HEK293 (cell line): ENCODE measurements at regions not wholly inside any gene's neighbourhood (a gene's known extent, or its start where the extent isn't known, plus 50 kb on each side); places are given as distances from the start of the nearest gene placed in this dataset.

Experiments used
- CTCF ChIA-PET: fragments of 350-600 bp; formaldehyde crosslinking; extraction: SDS; loops from one replicate; lab custom pipeline; 2021; ENCODE audit warnings: antibody characterized with exemption; lab: Yijun Ruan, JAX
- POLR2A ChIA-PET: fragments of 300-600 bp; formaldehyde crosslinking; extraction: SDS; loops from one replicate; lab custom pipeline; 2020; ENCODE audit warnings: antibody characterized with exemption, inconsistent platforms; lab: Yijun Ruan, JAX
- H3K27ac ChIP-seq: fragments of 200-500 bp; sonication (Bioruptor generic); 2 replicates; pipeline ENCODE4 v1.5.1; 2014; ENCODE audit warnings: low read depth, low read length, control low read depth, inconsistent platforms; ENCODE audit errors: extremely low read depth
- H3K36me3 ChIP-seq, 2 experiments: fragments of 200-500 bp in 1 of 2; sonication (Bioruptor generic) in 1 of 2; 1 replicate in 1 of 2; 2 replicates in 1 of 2; pipeline ENCODE4 v1.5.1; 2014 to 2017; ENCODE audit warnings: inconsistent platforms in 2 of 2, low read length in 2 of 2; ENCODE audit not compliant: control insufficient read depth in 2 of 2, insufficient read depth in 1 of 2
- H3K4me1 ChIP-seq: fragments of 200-500 bp; sonication (Bioruptor generic); 2 replicates; pipeline ENCODE4 v1.5.1; 2014; ENCODE audit warnings: mild to moderate bottlenecking, low read length, inconsistent platforms; ENCODE audit not compliant: control insufficient read depth, insufficient read depth
- H3K4me3 ChIP-seq: 2 replicates; pipeline ENCODE4 v1.5.1; 2011; ENCODE audit warnings: low read depth, mild to moderate bottlenecking, control low read depth, low read length, moderate library complexity
- H3K9me3 ChIP-seq: fragments of 200-500 bp; sonication (Bioruptor generic); 2 replicates; pipeline ENCODE4 v1.5.1; 2014; ENCODE audit warnings: low read depth, low read length, inconsistent platforms; ENCODE audit not compliant: control insufficient read depth, insufficient read depth
- GFI1B ChIP-seq: fragments of 450-650 bp; formaldehyde crosslinking; IDR thresholded peaks from 2 replicates; pipeline ENCODE4 v1.5.1; 2016; ENCODE audit warnings: missing biosample characterization, missing genetic modification characterization
- GLIS1 ChIP-seq: fragments of 450-650 bp; formaldehyde crosslinking; IDR thresholded peaks from 2 replicates; pipeline ENCODE4 v1.5.1; 2016; ENCODE audit warnings: missing biosample characterization, missing genetic modification characterization
- HOXC10 ChIP-seq: sonication (generic); formaldehyde crosslinking; IDR thresholded peaks from 2 replicates; pipeline ENCODE4 v1.8.1; 2023; ENCODE audit warnings: mild to moderate bottlenecking, missing genetic modification reagents
- OVOL3 ChIP-seq: fragments of 450-650 bp; formaldehyde crosslinking; IDR thresholded peaks from 2 replicates; pipeline ENCODE4 v1.5.1; 2016; ENCODE audit warnings: missing biosample characterization, missing genetic modification characterization
- SETDB1 ChIP-seq: IDR thresholded peaks from one replicate; pipeline ENCODE4 v1.6.1; 2017; ENCODE audit warnings: mild to moderate bottlenecking, low read length, moderate library complexity, mixed read lengths; ENCODE audit not compliant: insufficient read length
- ZNF112 ChIP-seq: fragments of 450-650 bp; formaldehyde crosslinking; IDR thresholded peaks from 2 replicates; pipeline ENCODE4 v1.5.0; 2017; ENCODE audit warnings: missing biosample characterization, missing genetic modification characterization
- ZNF114 ChIP-seq: fragments of 450-650 bp; formaldehyde crosslinking; IDR thresholded peaks from 2 replicates; pipeline ENCODE4 v1.5.0; 2017; ENCODE audit warnings: missing biosample characterization, missing genetic modification characterization
- ZNF140 ChIP-seq: fragments of 450-650 bp; formaldehyde crosslinking; IDR thresholded peaks from 2 replicates; pipeline ENCODE4 v1.5.1; 2016; ENCODE audit warnings: missing biosample characterization, missing genetic modification characterization
- ZNF19 ChIP-seq: fragments of 450-650 bp; formaldehyde crosslinking; IDR thresholded peaks from 2 replicates; pipeline ENCODE4; 2016; ENCODE audit warnings: missing biosample characterization, missing genetic modification characterization, low read depth
- ZNF311 ChIP-seq: fragments of 450-650 bp; formaldehyde crosslinking; IDR thresholded peaks from 2 replicates; pipeline ENCODE4 v1.5.1; 2017; ENCODE audit warnings: missing biosample characterization, missing genetic modification characterization, borderline replicate concordance
- ZNF473 ChIP-seq: fragments of 450-650 bp; formaldehyde crosslinking; IDR thresholded peaks from 2 replicates; pipeline ENCODE4 v1.5.1; 2017; ENCODE audit warnings: missing biosample characterization, missing genetic modification characterization
- ZNF664 ChIP-seq: fragments of 450-650 bp; formaldehyde crosslinking; IDR thresholded peaks from 2 replicates; pipeline ENCODE4 v1.5.1; 2016; ENCODE audit warnings: missing biosample characterization, missing genetic modification characterization
- ZNF747 ChIP-seq: fragments of 450-650 bp; formaldehyde crosslinking; IDR thresholded peaks from 2 replicates; pipeline ENCODE4 v1.5.1; 2016; ENCODE audit warnings: missing biosample characterization, missing genetic modification characterization
- ZSCAN30 ChIP-seq: fragments of 450-650 bp; IDR thresholded peaks from 2 replicates; pipeline ENCODE4 v1.5.1; 2018; ENCODE audit warnings: missing biosample characterization, mild to moderate bottlenecking, missing genetic modification characterization, moderate library complexity
- TF ChIP-seq, protein P1 (sequence below): fragments of 450-650 bp; formaldehyde crosslinking; IDR thresholded peaks from 2 replicates; pipeline ENCODE4 v1.5.1; 2016; ENCODE audit warnings: missing biosample characterization, missing genetic modification characterization
- TF ChIP-seq, protein P2 (sequence below): fragments of 450-650 bp; formaldehyde crosslinking; IDR thresholded peaks from 2 replicates; pipeline ENCODE4 v1.5.1; 2016; ENCODE audit warnings: missing biosample characterization, missing genetic modification characterization
- TF ChIP-seq, protein P3 (sequence below): sonication (generic); formaldehyde crosslinking; IDR thresholded peaks from 2 replicates; pipeline ENCODE4 v1.8.1; 2022; ENCODE audit warnings: mild to moderate bottlenecking, moderate library complexity, missing genetic modification reagents
- TF ChIP-seq, protein P4 (sequence below): fragments of 450-650 bp; formaldehyde crosslinking; IDR thresholded peaks from 2 replicates; pipeline ENCODE4 v1.5.1; 2016; ENCODE audit warnings: missing biosample characterization, missing genetic modification characterization
- TF ChIP-seq, protein P5 (sequence below): fragments of 450-650 bp; formaldehyde crosslinking; IDR thresholded peaks from 2 replicates; pipeline ENCODE4 v1.5.1; 2016; ENCODE audit warnings: missing biosample characterization, missing genetic modification characterization, low read depth
- TF ChIP-seq, protein P6 (sequence below): fragments of 450-650 bp; formaldehyde crosslinking; IDR thresholded peaks from 2 replicates; pipeline ENCODE4 v1.5.1; 2017; ENCODE audit warnings: missing biosample characterization, missing genetic modification characterization

DNA sequence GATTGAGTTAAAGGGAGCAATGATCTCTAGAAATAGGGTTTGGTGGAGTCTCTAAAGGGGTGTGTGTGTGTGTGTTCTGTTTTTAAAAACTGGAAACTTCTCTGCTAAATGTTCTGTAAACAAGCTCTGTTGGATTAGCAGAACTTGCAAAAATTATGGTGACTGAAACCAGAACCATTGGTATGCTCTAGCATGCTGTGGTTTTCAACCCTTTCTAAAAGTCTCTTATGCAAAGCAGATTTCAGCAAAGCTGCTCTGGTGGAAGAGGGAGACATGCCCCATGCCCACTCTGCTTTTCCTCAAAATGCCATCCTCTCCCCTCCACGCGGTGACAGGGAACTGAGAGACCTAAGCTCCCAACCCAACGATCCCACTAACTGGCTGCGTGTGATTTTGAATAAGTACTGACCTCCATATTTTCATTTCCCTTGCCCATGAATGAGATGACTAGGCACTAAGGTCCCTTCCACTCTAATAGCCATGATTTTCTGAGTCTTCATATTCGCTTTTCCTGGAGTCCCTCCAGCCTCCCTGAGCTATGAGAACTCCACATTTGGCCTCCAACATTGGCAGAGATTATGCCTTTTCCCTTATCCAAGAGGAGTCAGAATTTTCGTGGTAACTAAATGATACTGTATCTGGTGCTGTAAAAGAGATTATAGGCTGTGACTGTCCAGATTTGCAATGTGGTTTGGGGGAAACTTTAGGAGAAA lies 117.3 kb upstream of the PALS2 start (continued):
- TF ChIP-seq, protein P1, sequence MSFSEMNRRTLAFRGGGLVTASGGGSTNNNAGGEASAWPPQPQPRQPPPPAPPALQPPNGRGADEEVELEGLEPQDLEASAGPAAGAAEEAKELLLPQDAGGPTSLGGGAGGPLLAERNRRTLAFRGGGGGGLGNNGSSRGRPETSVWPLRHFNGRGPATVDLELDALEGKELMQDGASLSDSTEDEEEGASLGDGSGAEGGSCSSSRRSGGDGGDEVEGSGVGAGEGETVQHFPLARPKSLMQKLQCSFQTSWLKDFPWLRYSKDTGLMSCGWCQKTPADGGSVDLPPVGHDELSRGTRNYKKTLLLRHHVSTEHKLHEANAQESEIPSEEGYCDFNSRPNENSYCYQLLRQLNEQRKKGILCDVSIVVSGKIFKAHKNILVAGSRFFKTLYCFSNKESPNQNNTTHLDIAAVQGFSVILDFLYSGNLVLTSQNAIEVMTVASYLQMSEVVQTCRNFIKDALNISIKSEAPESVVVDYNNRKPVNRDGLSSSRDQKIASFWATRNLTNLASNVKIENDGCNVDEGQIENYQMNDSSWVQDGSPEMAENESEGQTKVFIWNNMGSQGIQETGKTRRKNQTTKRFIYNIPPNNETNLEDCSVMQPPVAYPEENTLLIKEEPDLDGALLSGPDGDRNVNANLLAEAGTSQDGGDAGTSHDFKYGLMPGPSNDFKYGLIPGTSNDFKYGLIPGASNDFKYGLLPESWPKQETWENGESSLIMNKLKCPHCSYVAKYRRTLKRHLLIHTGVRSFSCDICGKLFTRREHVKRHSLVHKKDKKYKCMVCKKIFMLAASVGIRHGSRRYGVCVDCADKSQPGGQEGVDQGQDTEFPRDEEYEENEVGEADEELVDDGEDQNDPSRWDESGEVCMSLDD (tag by site-specific recombination): no peak
- TF ChIP-seq ZNF19 (no peak), ZNF664 (tag by site-specific recombination) (no peak), OVOL3 (tag by site-specific recombination) (no peak), GLIS1 (tag by site-specific recombination) (no peak)

DNA sequence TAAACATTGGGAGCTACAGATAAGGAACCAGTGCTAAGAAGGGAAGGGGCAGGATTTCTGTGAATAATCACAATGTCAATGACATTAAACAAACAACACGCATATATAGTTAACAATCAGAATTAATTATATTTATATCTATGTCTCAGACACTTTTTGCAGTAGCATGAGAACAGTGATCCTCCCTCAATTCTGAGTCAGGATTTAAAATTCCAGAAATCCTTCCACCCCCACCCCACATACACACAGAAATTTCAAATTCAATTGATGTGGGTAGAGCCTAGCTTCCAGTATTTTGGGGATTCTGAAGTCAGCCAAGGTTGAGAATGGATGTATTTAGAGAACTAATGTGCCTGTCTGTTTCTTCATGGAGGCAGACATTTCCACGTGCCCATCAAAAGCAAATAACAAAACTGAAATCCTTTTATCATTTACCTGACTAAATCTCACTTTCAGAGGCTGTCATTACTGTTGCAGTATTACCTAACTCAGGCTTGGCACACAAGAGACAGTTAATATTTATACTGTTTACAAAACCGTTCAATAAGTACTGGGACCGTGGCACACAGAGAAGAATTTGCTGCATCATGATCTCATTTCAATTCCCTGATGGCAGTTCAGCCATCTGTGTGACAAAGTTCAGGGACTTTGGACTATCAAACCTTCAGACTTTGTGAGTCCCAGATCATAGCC lies 116.6 kb upstream of the PALS2 start:
- peaks cover 15% of the 10 kb centered on the region for H3K4me1 ChIP-seq
- H3K9me3 ChIP-seq: no peaks in the 10 kb centered on the region
- ChIA-PET POLR2A (no interaction called here), CTCF (interaction anchor here (0.7 to 1.2 kb wide), 2 partner anchors 87 to 123 kb away, joined by 3 to 4 read pairs; no protein-coding TSS in a partner anchor)
- no peak overlapping the region for H3K27ac ChIP-seq
- H3K36me3 ChIP-seq: no peaks in the 10 kb centered on the region
- H3K4me3 ChIP-seq: no peak overlapping the region
- TF ChIP-seq ZNF114 (tag by site-specific recombination) (no peak), ZNF140 (tag by site-specific recombination) (no peak), ZNF473 (tag by site-specific recombination) (no peak), GFI1B (no peak), HOXC10 (CRISPR knock-in tag) (no peak), SETDB1 (no peak), ZNF311 (no peak), ZNF112 (no peak), ZSCAN30 (tag by site-specific recombination) (no peak), ZNF747 (tag by site-specific recombination) (no peak)
- TF ChIP-seq, protein P2, sequence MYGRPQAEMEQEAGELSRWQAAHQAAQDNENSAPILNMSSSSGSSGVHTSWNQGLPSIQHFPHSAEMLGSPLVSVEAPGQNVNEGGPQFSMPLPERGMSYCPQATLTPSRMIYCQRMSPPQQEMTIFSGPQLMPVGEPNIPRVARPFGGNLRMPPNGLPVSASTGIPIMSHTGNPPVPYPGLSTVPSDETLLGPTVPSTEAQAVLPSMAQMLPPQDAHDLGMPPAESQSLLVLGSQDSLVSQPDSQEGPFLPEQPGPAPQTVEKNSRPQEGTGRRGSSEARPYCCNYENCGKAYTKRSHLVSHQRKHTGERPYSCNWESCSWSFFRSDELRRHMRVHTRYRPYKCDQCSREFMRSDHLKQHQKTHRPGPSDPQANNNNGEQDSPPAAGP (tag by site-specific recombination): no peak
- TF ChIP-seq, protein P3, sequence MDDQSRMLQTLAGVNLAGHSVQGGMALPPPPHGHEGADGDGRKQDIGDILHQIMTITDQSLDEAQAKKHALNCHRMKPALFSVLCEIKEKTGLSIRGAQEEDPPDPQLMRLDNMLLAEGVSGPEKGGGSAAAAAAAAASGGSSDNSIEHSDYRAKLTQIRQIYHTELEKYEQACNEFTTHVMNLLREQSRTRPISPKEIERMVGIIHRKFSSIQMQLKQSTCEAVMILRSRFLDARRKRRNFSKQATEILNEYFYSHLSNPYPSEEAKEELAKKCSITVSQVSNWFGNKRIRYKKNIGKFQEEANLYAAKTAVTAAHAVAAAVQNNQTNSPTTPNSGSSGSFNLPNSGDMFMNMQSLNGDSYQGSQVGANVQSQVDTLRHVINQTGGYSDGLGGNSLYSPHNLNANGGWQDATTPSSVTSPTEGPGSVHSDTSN: no peak
- TF ChIP-seq, protein P4, sequence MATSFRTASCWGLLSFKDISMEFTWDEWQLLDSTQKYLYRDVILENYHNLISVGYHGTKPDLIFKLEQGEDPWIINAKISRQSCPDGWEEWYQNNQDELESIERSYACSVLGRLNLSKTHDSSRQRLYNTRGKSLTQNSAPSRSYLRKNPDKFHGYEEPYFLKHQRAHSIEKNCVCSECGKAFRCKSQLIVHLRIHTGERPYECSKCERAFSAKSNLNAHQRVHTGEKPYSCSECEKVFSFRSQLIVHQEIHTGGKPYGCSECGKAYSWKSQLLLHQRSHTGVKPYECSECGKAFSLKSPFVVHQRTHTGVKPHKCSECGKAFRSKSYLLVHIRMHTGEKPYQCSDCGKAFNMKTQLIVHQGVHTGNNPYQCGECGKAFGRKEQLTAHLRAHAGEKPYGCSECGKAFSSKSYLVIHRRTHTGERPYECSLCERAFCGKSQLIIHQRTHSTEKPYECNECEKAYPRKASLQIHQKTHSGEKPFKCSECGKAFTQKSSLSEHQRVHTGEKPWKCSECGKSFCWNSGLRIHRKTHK (tag by site-specific recombination): no peak
- TF ChIP-seq, protein P5, sequence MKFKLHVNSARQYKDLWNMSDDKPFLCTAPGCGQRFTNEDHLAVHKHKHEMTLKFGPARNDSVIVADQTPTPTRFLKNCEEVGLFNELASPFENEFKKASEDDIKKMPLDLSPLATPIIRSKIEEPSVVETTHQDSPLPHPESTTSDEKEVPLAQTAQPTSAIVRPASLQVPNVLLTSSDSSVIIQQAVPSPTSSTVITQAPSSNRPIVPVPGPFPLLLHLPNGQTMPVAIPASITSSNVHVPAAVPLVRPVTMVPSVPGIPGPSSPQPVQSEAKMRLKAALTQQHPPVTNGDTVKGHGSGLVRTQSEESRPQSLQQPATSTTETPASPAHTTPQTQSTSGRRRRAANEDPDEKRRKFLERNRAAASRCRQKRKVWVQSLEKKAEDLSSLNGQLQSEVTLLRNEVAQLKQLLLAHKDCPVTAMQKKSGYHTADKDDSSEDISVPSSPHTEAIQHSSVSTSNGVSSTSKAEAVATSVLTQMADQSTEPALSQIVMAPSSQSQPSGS (tag by site-specific recombination): no peak
- TF ChIP-seq, protein P6, sequence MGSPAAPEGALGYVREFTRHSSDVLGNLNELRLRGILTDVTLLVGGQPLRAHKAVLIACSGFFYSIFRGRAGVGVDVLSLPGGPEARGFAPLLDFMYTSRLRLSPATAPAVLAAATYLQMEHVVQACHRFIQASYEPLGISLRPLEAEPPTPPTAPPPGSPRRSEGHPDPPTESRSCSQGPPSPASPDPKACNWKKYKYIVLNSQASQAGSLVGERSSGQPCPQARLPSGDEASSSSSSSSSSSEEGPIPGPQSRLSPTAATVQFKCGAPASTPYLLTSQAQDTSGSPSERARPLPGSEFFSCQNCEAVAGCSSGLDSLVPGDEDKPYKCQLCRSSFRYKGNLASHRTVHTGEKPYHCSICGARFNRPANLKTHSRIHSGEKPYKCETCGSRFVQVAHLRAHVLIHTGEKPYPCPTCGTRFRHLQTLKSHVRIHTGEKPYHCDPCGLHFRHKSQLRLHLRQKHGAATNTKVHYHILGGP: no peak
